GM12872 (cell line): ENCODE measurements at regions not wholly inside any gene's neighbourhood (a gene's known extent, or its start where the extent isn't known, plus 50 kb on each side); places are given as distances from the start of the nearest gene placed in this dataset.

ENCODE experiments used
- CTCF ChIP-seq: IDR thresholded peaks from 3 replicates; pipeline ENCODE4 v1.5.1; 2011; ENCODE audit warnings: low read depth, mild to moderate bottlenecking, low read length, moderate library complexity; ENCODE audit not compliant: insufficient read depth

DNA sequence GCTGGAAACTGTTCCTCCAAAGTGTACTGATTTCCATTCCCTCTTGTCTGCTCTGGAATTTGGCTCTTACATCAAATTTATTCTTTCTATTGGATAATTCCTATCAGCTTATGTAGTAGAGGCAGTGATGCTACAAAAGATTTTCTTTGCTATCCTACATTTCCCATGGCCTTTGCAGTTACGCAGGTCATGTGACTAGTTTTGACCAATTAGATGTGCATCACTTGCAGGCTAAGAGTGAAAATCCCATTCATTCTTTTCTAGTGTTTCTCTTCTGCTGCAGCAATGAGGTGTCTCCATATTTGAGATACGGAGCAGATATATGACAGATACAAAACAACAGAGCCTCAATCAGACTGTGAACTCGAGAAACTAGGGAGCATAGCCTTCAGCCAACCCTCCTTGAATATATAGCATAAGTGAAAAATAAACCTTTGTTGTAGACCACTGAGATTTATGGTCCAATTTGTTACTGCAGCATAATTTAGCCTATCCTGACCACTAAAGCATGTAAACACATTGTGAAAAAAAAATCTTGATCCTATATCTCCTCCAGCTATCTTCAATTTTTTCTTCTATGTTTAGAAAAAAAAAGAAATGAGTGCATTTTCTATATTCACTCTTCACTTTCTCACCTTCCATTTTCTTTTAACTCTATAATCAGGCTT lies 102.0 kb downstream of the HNMT start:
- TF ChIP-seq CTCF = no peak

GRCh38 chr2:138066841-138067240 lies 102.6 kb downstream of the HNMT start:
- no peak for TF ChIP-seq CTCF

GRCh38 chr2:138071720-138072719 lies 107.7 kb downstream of the HNMT start:
- no peak for TF ChIP-seq CTCF

- TF ChIP-seq CTCF = no peak
Measured at GRCh38 chr2:138078153-138078552, 113.9 kb downstream of the HNMT start.

GRCh38 chr2:138079976-138080375 lies 115.7 kb downstream of the HNMT start:
- TF ChIP-seq CTCF = no peak

- no peak for TF ChIP-seq CTCF
Measured at GRCh38 chr2:138081225-138082073, 117.2 kb downstream of the HNMT start.

GRCh38 chr2:138084206-138084605 lies 119.9 kb downstream of the HNMT start:
- no peak for TF ChIP-seq CTCF
